OCI-LY7 (cell line): ENCODE measurements at regions not wholly inside any gene's neighbourhood (a gene's known extent, or its start where the extent isn't known, plus 50 kb on each side); places are given as distances from the start of the nearest gene placed in this dataset.

Source experiments
- BruUV-seq: library from RNA; stranded (reverse); fragments of 400-500 nt; replicated peaks from 2 replicates; lab custom pipeline; 2021; lab: Mats Ljungman, UMichigan
- CTCF ChIA-PET: fragments of 300-600 bp; sonication (Branson Sonifier 250); formaldehyde crosslinking; loops from one replicate; lab custom pipeline; 2022; ENCODE audit warnings: antibody characterized with exemption; ENCODE audit not compliant: unreplicated experiment; lab: Charles Lee
- POLR2A ChIA-PET: fragments of 300-600 bp; sonication (Branson Sonifier 250); formaldehyde crosslinking; loops from one replicate; lab custom pipeline; 2022; ENCODE audit warnings: antibody characterized with exemption; lab: Charles Lee
- DNase-seq: peaks from one replicate; pipeline ENCODE4 v3.0.0-alpha.2; 2015; ENCODE audit warnings: low spot score
- H2AFZ ChIP-seq: fragments of 200-600 bp; sonication (generic), shearing (Covaris generic); 2 replicates; pipeline ENCODE4 v1.6.1; 2014; ENCODE audit warnings: mild to moderate bottlenecking, antibody characterized with exemption, low read length, moderate library complexity
- H3K27ac ChIP-seq: fragments of 200-600 bp; sonication (generic); 2 replicates; pipeline ENCODE4 v1.5.1; 2014; ENCODE audit warnings: mixed run types, low read depth, mild to moderate bottlenecking, moderate library complexity, low read length, inconsistent platforms; ENCODE audit not compliant: poor library complexity, severe bottlenecking
- H3K36me3 ChIP-seq: fragments of 200-600 bp; sonication (generic); 2 replicates; pipeline ENCODE4 v1.6.1; 2014; ENCODE audit warnings: mild to moderate bottlenecking, antibody characterized with exemption, low read length, moderate library complexity, mixed read lengths; ENCODE audit not compliant: insufficient read depth
- H3K4me1 ChIP-seq: fragments of 200-600 bp; sonication (generic); 2 replicates; pipeline ENCODE4 v1.5.1; 2014; ENCODE audit warnings: mild to moderate bottlenecking, low read length; ENCODE audit not compliant: insufficient read depth, poor library complexity, severe bottlenecking
- H3K4me2 ChIP-seq: fragments of 200-600 bp; sonication (generic); 2 replicates; pipeline ENCODE4 v1.6.1; 2014; ENCODE audit warnings: mild to moderate bottlenecking, low read length
- H3K4me3 ChIP-seq: fragments of 200-600 bp; sonication (generic); 2 replicates; pipeline ENCODE4 v1.5.1; 2014; ENCODE audit warnings: mild to moderate bottlenecking, low read depth, low read length; ENCODE audit not compliant: poor library complexity, severe bottlenecking
- H3K79me2 ChIP-seq: fragments of 200-600 bp; sonication (generic); 2 replicates; pipeline ENCODE4 v1.6.1; 2016; ENCODE audit warnings: low read depth, mild to moderate bottlenecking, low read length, moderate library complexity, mixed read lengths; ENCODE audit not compliant: insufficient read depth
- H3K9me2 ChIP-seq: fragments of 200-600 bp; sonication (generic); 2 replicates; pipeline ENCODE4 v1.6.1; 2016; ENCODE audit warnings: mild to moderate bottlenecking, low read length, mixed read lengths; ENCODE audit not compliant: insufficient read depth
- H3K9me3 ChIP-seq: fragments of 200-600 bp; sonication (generic); 2 replicates; pipeline ENCODE4 v1.6.1; 2014; ENCODE audit warnings: mild to moderate bottlenecking, mixed run types, low read length, mixed read lengths
- H4K20me1 ChIP-seq: fragments of 200-600 bp; sonication (generic); 2 replicates; pipeline ENCODE4 v1.6.1; 2014; ENCODE audit warnings: mild to moderate bottlenecking, antibody characterized with exemption, low read length, moderate library complexity, mixed read lengths; ENCODE audit not compliant: insufficient read depth
- CTCF ChIP-seq: fragments of 200-600 bp; sonication (generic); conservative IDR thresholded peaks from 2 replicates; pipeline ENCODE4 v1.5.1; 2014; ENCODE audit warnings: mild to moderate bottlenecking, antibody characterized with exemption, low read length, moderate library complexity, mixed read lengths
- EZH2phosphoT487 ChIP-seq: fragments of 200-600 bp; sonication (generic); IDR thresholded peaks from 2 replicates; pipeline ENCODE4 v1.6.1; 2018; ENCODE audit warnings: low read depth, borderline replicate concordance, mild to moderate bottlenecking, mixed run types, antibody characterized with exemption, low read length, moderate library complexity, mixed read lengths
- intact Hi-C: fragments of 100-400 bp; cut with micrococcal nuclease; formaldehyde crosslinking; loops from one replicate; pipeline ENCODE4 v1.10.0; 2022; ENCODE audit not compliant: unreplicated experiment

- intact Hi-C loops = no loop called here
- BruUV-seq = no TSS peak
- Histone ChIP-seq H3K4me2 (no peak overlapping the region), H2AFZ (no peak overlapping the region), H3K4me3 (no peak overlapping the region), H3K36me3 (no peaks in the 10 kb centered on the region), H3K79me2 (no peaks in the 10 kb centered on the region), H3K27ac (no peak overlapping the region), H4K20me1 (no peaks in the 10 kb centered on the region), H3K9me2 (no peaks in the 10 kb centered on the region), H3K4me1 (no peaks in the 10 kb centered on the region), H3K9me3 (no peaks in the 10 kb centered on the region)
- ChIA-PET POLR2A (interaction anchor here (0.6 to 1.1 kb wide), 3 partner anchors 9 to 240 kb away, joined by 3 read pairs; no protein-coding TSS in a partner anchor), CTCF (no interaction called here)
- DNase-seq = no peak
- no peak for TF ChIP-seq EZH2phosphoT487
Measured at GRCh38 chr3:871651-872050, 221.2 kb upstream of the CNTN6 start.

- intact Hi-C loops = no loop called here
- Histone ChIP-seq H3K4me3 (no peak overlapping the region), H3K9me3 (no peaks in the 10 kb centered on the region), H2AFZ (no peak overlapping the region), H3K9me2 (no peaks in the 10 kb centered on the region), H3K36me3 (no peaks in the 10 kb centered on the region), H3K4me2 (no peak overlapping the region), H4K20me1 (no peaks in the 10 kb centered on the region), H3K4me1 (no peaks in the 10 kb centered on the region), H3K27ac (no peak overlapping the region), H3K79me2 (no peaks in the 10 kb centered on the region)
- DNase-seq = no peak
- no TSS peak for BruUV-seq
- ChIA-PET POLR2A (no interaction called here), CTCF (no interaction called here)
- no peak for TF ChIP-seq CTCF
- TF ChIP-seq EZH2phosphoT487 = no peak
Measured at GRCh38 chr3:877001-877400, 215.8 kb upstream of the CNTN6 start.

GRCh38 chr3:878746-879145, 214.1 kb upstream of the CNTN6 start:
- POLR2A ChIA-PET = no interaction called here

More at GRCh38 chr3:878746-879145, 214.1 kb upstream of the CNTN6 start:
- Histone ChIP-seq H3K4me1 (no peaks in the 10 kb centered on the region), H3K79me2 (no peaks in the 10 kb centered on the region), H3K9me2 (no peaks in the 10 kb centered on the region), H3K36me3 (no peaks in the 10 kb centered on the region), H3K4me3 (no peak overlapping the region), H3K4me2 (no peak overlapping the region), H4K20me1 (no peaks in the 10 kb centered on the region), H3K27ac (no peak overlapping the region), H3K9me3 (no peaks in the 10 kb centered on the region), H2AFZ (no peak overlapping the region)
- DNase-seq = no peak
- CTCF ChIA-PET = no interaction called here
- intact Hi-C loops = no loop called here
- TF ChIP-seq EZH2phosphoT487 (no peak), CTCF (no peak)
- BruUV-seq = no TSS peak
